ENCODE measurements at regions not wholly inside any gene's neighbourhood (a gene's known extent, or its start where the extent isn't known, plus 50 kb on each side); places are given as distances from the start of the nearest gene placed in this dataset.

DNA sequence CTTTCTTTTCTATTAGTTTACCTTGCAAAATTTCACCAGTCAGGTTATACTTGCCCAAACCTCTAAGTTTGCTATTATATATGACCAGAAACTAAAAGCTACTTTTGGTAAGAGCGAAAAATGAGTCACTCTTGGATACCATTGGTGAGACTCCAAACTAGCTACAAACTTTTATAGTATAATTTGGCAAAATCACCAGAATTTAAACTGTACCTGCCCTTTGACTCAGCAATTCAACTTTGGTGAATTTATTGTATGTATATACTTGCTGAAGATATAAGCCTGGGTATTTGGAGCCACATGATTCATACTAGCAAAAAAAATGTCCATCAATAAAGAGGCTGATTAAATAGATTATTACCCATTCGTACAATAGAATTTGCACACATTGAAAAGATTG, 178.7 kb upstream of the STEAP1 start:
- TF ChIP-seq CTCF (IDR thresholded peaks at IDR 0.05) (no peak), POLR2A (IDR thresholded peaks at IDR 0.05) (no peak)
